WTC11 (cell line): ENCODE measurements at regions not wholly inside any gene's neighbourhood (a gene's known extent, or its start where the extent isn't known, plus 50 kb on each side); places are given as distances from the start of the nearest gene placed in this dataset.

ENCODE experiments used
- ATAC-seq: fragments of 200-7000 bp; cut with Tn5 transposase; 2 replicates; pipeline ENCODE4 v1.10.0; 2021; ENCODE audit warnings: mild to moderate bottlenecking, moderate library complexity
- CTCF ChIA-PET: fragments of 300-600 bp; sonication (Branson Sonifier 250); formaldehyde crosslinking; loops from one replicate; lab custom pipeline; 2021; ENCODE audit warnings: antibody characterized with exemption; lab: Charles Lee
- POLR2A ChIA-PET: fragments of 350-600 bp; sonication (Branson Sonifier 250); formaldehyde crosslinking; loops from one replicate; lab custom pipeline; 2021; ENCODE audit warnings: antibody characterized with exemption; lab: Charles Lee
- DNase-seq: peaks from one replicate; pipeline ENCODE4 v3.0.0; 2021; ENCODE audit warnings: low spot score
- H3K27ac Mint-ChIP-seq: 2 replicates; pipeline ENCODE4 v1.8.0; 2021; ENCODE audit warnings: mixed read lengths
- H3K27me3 Mint-ChIP-seq: 2 replicates; pipeline ENCODE4 v1.8.0; 2021; ENCODE audit warnings: low read depth, mild to moderate bottlenecking, moderate library complexity, mixed read lengths
- H3K36me3 Mint-ChIP-seq: 2 replicates; pipeline ENCODE4 v1.8.0; 2021; ENCODE audit warnings: mixed read lengths
- H3K4me1 Mint-ChIP-seq: 2 replicates; pipeline ENCODE4 v1.8.0; 2022; ENCODE audit warnings: mixed read lengths
- H3K4me3 Mint-ChIP-seq: 2 replicates; pipeline ENCODE4 v1.8.0; 2021; ENCODE audit warnings: mild to moderate bottlenecking, moderate library complexity, mixed read lengths
- H3K9me3 Mint-ChIP-seq: 2 replicates; pipeline ENCODE4 v1.8.0; 2021; ENCODE audit warnings: mixed read lengths
- ATF6 ChIP-seq: sonication (generic); formaldehyde crosslinking; IDR thresholded peaks from 2 replicates; pipeline ENCODE4 v1.8.1; 2023; ENCODE audit warnings: mild to moderate bottlenecking, missing genetic modification reagents
- ERG ChIP-seq: fragments of 250-450 bp; sonication (Bioruptor Pico); IDR thresholded peaks from 2 replicates; pipeline ENCODE4 v1.8.0; 2021; ENCODE audit warnings: mild to moderate bottlenecking
- JUN ChIP-seq: sonication (generic); formaldehyde crosslinking; IDR thresholded peaks from 2 replicates; pipeline ENCODE4 v1.8.0; 2023; ENCODE audit warnings: mild to moderate bottlenecking, missing genetic modification reagents
- KAT7 ChIP-seq: sonication (generic); formaldehyde crosslinking; IDR thresholded peaks from 2 replicates; pipeline ENCODE4 v1.8.1; 2023; ENCODE audit warnings: missing genetic modification reagents, mild to moderate bottlenecking, borderline replicate concordance
- MYBL2 ChIP-seq: sonication (generic); formaldehyde crosslinking; IDR thresholded peaks from 2 replicates; pipeline ENCODE4 v1.8.1; 2023; ENCODE audit warnings: mild to moderate bottlenecking, moderate library complexity, missing genetic modification reagents
- NFATC4 ChIP-seq: fragments of 250-450 bp; sonication (Bioruptor Pico); IDR thresholded peaks from 2 replicates; pipeline ENCODE4 v1.9.0; 2021; ENCODE audit warnings: mild to moderate bottlenecking
- NFE2L1 ChIP-seq: sonication (generic); formaldehyde crosslinking; IDR thresholded peaks from 2 replicates; pipeline ENCODE4 v1.8.1; 2023; ENCODE audit warnings: missing genetic modification reagents
- NR2C2 ChIP-seq: sonication (generic); formaldehyde crosslinking; IDR thresholded peaks from 2 replicates; pipeline ENCODE4 v1.8.0; 2022; ENCODE audit warnings: mild to moderate bottlenecking, missing genetic modification reagents
- NR3C1 ChIP-seq: sonication (generic); formaldehyde crosslinking; conservative IDR thresholded peaks from 2 replicates; pipeline ENCODE4 v1.8.1; 2023; ENCODE audit warnings: low read depth, mild to moderate bottlenecking, missing genetic modification reagents
- RORB ChIP-seq: fragments of 250-450 bp; sonication (Bioruptor Pico); IDR thresholded peaks from 2 replicates; pipeline ENCODE4 v1.9.0; 2021; ENCODE audit warnings: mild to moderate bottlenecking
- TEAD4 ChIP-seq: sonication (generic); formaldehyde crosslinking; IDR thresholded peaks from 2 replicates; pipeline ENCODE4 v1.8.0; 2022; ENCODE audit warnings: mild to moderate bottlenecking, missing genetic modification reagents
- ZNF281 ChIP-seq: sonication (generic); formaldehyde crosslinking; IDR thresholded peaks from 2 replicates; pipeline ENCODE4 v1.8.0; 2023; ENCODE audit warnings: mild to moderate bottlenecking, missing genetic modification reagents
- ZNF416 ChIP-seq: fragments of 250-450 bp; sonication (Bioruptor Pico); IDR thresholded peaks from 2 replicates; pipeline ENCODE4 v1.9.0; 2021; ENCODE audit warnings: mild to moderate bottlenecking, inconsistent platforms
- ZNF425 ChIP-seq: fragments of 250-450 bp; sonication (Bioruptor Pico); conservative IDR thresholded peaks from 2 replicates; pipeline ENCODE4 v1.9.0; 2021; ENCODE audit warnings: mild to moderate bottlenecking
- ZNF671 ChIP-seq: fragments of 250-450 bp; sonication (Bioruptor Pico); IDR thresholded peaks from 2 replicates; pipeline ENCODE4 v1.8.0; 2021; ENCODE audit warnings: mild to moderate bottlenecking
- TF ChIP-seq, protein P1 (sequence below): sonication (generic); formaldehyde crosslinking; IDR thresholded peaks from 2 replicates; pipeline ENCODE4 v1.8.1; 2023; ENCODE audit warnings: mild to moderate bottlenecking, missing genetic modification reagents
- TF ChIP-seq, protein P2 (sequence below): sonication (generic); formaldehyde crosslinking; IDR thresholded peaks from 2 replicates; pipeline ENCODE4 v1.8.1; 2022; ENCODE audit warnings: missing genetic modification reagents, borderline replicate concordance
- TF ChIP-seq, protein P3 (sequence below): sonication (generic); formaldehyde crosslinking; IDR thresholded peaks from 2 replicates; pipeline ENCODE4 v1.8.1; 2023; ENCODE audit warnings: mild to moderate bottlenecking, missing genetic modification reagents, moderate library complexity
- TF ChIP-seq, protein P4 (sequence below): fragments of 250-450 bp; sonication (Bioruptor Pico); IDR thresholded peaks from 2 replicates; pipeline ENCODE4 v2.1.2; 2022; ENCODE audit warnings: mild to moderate bottlenecking, moderate library complexity
- TF ChIP-seq, protein P5 (sequence below): sonication (generic); formaldehyde crosslinking; IDR thresholded peaks from 2 replicates; pipeline ENCODE4 v1.8.1; 2023; ENCODE audit warnings: mild to moderate bottlenecking, missing genetic modification reagents, borderline replicate concordance

DNA sequence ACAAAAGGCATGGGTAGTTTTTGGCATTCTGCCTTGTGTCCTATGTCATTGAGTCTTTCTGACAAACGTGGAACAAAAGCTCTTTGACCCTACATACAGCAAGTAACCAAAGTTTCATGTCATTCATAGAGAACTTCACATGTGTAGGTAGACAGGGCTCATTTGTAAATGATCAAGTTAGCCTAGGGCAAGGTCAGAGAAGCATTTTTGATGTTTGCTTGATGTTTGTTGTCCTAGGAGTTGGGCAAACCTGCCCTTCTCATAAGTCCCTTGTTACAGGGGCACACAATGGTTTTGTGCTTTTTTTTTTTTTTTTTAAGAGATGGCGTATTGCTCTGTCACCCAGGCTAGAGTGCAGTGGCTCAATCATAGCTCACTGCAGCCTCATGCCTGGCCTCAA lies 83.3 kb upstream of the FAM136A start (continued):
- TF ChIP-seq MYBL2 = no peak
- TF ChIP-seq, protein P1, sequence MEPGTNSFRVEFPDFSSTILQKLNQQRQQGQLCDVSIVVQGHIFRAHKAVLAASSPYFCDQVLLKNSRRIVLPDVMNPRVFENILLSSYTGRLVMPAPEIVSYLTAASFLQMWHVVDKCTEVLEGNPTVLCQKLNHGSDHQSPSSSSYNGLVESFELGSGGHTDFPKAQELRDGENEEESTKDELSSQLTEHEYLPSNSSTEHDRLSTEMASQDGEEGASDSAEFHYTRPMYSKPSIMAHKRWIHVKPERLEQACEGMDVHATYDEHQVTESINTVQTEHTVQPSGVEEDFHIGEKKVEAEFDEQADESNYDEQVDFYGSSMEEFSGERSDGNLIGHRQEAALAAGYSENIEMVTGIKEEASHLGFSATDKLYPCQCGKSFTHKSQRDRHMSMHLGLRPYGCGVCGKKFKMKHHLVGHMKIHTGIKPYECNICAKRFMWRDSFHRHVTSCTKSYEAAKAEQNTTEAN (CRISPR knock-in tag) = no peak
- TF ChIP-seq NFE2L1 = no peak
- TF ChIP-seq, protein P2, sequence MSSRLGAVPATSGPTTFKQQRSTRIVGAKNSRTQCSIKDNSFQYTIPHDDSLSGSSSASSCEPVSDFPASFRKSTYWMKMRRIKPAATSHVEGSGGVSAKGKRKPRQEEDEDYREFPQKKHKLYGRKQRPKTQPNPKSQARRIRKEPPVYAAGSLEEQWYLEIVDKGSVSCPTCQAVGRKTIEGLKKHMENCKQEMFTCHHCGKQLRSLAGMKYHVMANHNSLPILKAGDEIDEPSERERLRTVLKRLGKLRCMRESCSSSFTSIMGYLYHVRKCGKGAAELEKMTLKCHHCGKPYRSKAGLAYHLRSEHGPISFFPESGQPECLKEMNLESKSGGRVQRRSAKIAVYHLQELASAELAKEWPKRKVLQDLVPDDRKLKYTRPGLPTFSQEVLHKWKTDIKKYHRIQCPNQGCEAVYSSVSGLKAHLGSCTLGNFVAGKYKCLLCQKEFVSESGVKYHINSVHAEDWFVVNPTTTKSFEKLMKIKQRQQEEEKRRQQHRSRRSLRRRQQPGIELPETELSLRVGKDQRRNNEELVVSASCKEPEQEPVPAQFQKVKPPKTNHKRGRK (CRISPR knock-in tag) = no peak
- no peak for TF ChIP-seq ZNF425 (CRISPR knock-in tag)
- TF ChIP-seq, protein P3, sequence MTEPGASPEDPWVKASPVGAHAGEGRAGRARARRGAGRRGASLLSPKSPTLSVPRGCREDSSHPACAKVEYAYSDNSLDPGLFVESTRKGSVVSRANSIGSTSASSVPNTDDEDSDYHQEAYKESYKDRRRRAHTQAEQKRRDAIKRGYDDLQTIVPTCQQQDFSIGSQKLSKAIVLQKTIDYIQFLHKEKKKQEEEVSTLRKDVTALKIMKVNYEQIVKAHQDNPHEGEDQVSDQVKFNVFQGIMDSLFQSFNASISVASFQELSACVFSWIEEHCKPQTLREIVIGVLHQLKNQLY (CRISPR knock-in tag) = no peak
- TF ChIP-seq ZNF416 (CRISPR knock-in tag) = no peak
- no peak for TF ChIP-seq NR2C2 (CRISPR knock-in tag)
- TF ChIP-seq ATF6 = no peak
- TF ChIP-seq NFATC4 = no peak
- TF ChIP-seq, all 79 proteins: peak for 0

GRCh38 chr2:70381821-70382220 lies 80.0 kb upstream of the FAM136A start:
- no peak for DNase-seq
- no peaks in the 10 kb centered on the region for H3K4me1 Mint-ChIP-seq

More at GRCh38 chr2:70381821-70382220, 80.0 kb upstream of the FAM136A start:
- TF ChIP-seq JUN = no peak
- no peak for TF ChIP-seq ERG (CRISPR knock-in tag)
- TF ChIP-seq ZNF281 (CRISPR knock-in tag) = no peak
- no peak for TF ChIP-seq MYBL2
- TF ChIP-seq ZNF671 (CRISPR knock-in tag) = no peak
- TF ChIP-seq KAT7 (CRISPR knock-in tag) = no peak
- TF ChIP-seq, protein P4, sequence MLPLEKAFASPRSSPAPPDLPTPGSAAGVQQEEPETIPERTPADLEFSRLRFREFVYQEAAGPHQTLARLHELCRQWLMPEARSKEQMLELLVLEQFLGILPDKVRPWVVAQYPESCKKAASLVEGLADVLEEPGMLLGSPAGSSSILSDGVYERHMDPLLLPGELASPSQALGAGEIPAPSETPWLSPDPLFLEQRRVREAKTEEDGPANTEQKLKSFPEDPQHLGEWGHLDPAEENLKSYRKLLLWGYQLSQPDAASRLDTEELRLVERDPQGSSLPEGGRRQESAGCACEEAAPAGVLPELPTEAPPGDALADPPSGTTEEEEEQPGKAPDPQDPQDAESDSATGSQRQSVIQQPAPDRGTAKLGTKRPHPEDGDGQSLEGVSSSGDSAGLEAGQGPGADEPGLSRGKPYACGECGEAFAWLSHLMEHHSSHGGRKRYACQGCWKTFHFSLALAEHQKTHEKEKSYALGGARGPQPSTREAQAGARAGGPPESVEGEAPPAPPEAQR (CRISPR knock-in tag) = no peak
- no peak for TF ChIP-seq NR3C1 (CRISPR knock-in tag)
- TF ChIP-seq RORB (CRISPR knock-in tag) = no peak
- TF ChIP-seq TEAD4 = no peak
- TF ChIP-seq, protein P5, sequence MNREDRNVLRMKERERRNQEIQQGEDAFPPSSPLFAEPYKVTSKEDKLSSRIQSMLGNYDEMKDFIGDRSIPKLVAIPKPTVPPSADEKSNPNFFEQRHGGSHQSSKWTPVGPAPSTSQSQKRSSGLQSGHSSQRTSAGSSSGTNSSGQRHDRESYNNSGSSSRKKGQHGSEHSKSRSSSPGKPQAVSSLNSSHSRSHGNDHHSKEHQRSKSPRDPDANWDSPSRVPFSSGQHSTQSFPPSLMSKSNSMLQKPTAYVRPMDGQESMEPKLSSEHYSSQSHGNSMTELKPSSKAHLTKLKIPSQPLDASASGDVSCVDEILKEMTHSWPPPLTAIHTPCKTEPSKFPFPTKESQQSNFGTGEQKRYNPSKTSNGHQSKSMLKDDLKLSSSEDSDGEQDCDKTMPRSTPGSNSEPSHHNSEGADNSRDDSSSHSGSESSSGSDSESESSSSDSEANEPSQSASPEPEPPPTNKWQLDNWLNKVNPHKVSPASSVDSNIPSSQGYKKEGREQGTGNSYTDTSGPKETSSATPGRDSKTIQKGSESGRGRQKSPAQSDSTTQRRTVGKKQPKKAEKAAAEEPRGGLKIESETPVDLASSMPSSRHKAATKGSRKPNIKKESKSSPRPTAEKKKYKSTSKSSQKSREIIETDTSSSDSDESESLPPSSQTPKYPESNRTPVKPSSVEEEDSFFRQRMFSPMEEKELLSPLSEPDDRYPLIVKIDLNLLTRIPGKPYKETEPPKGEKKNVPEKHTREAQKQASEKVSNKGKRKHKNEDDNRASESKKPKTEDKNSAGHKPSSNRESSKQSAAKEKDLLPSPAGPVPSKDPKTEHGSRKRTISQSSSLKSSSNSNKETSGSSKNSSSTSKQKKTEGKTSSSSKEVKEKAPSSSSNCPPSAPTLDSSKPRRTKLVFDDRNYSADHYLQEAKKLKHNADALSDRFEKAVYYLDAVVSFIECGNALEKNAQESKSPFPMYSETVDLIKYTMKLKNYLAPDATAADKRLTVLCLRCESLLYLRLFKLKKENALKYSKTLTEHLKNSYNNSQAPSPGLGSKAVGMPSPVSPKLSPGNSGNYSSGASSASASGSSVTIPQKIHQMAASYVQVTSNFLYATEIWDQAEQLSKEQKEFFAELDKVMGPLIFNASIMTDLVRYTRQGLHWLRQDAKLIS = no peak
- TF ChIP-seq, all 79 proteins: peak for 0
- CTCF ChIA-PET = no interaction called here
- ATAC-seq = peak; percentile 70; the same call in 1 of the 2 replicates
- Mint-ChIP-seq H3K4me3 (no peak overlapping the region), H3K9me3 (peaks cover 9% of the 10 kb centered on the region), H3K36me3 (no peaks in the 10 kb centered on the region), H3K27ac (no peak overlapping the region), H3K27me3 (peaks cover 87% of the 10 kb centered on the region)
- POLR2A ChIA-PET = no interaction called here
